ENCODE measurements at regions not wholly inside any gene's neighbourhood (a gene's known extent, or its start where the extent isn't known, plus 50 kb on each side); places are given as distances from the start of the nearest gene placed in this dataset.

DNA sequence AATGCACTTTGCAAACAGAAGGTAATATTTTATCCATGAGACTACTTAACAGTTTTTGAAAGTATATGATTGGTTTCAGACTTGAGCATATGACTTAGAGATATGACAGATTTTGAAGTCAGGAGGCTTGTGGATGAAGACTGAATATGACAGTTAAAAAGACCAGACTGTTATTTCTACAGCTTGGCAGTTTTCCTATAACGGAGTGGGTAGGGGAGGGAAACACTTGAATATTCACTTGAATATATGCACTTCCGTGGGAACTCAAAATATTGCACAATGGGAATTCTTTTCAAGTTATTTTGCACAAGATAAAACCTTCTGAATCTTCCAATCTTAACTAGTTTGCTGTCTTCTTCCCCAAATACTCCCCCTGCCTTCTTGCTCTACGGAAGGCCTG, 64.6 kb upstream of the ACKR3 start:
- Mint-ChIP-seq H3K9me3 (ENCODE audit: low read depth) (no peaks in the 10 kb centered on the region), H3K4me3 (ENCODE audit: unreplicated experiment) (no peak overlapping the region), H3K27me3 (ENCODE audit: low read depth) (no peaks in the 10 kb centered on the region), H3K4me1 (ENCODE audit: low read depth) (peaks cover 9% of the 10 kb centered on the region), H3K36me3 (ENCODE audit: low read depth) (no peaks in the 10 kb centered on the region), H3K27ac (ENCODE audit: unreplicated experiment) (no peak overlapping the region)
- TF ChIP-seq CTCF (IDR thresholded peaks at IDR 0.05) = no peak
- no peak for DNase-seq (ENCODE audit: low spot score)

- no peak overlapping the region for H3K4me3 Mint-ChIP-seq (ENCODE audit: unreplicated experiment)
These were observed 64.0 kb upstream of the ACKR3 start for GRCh38 chr2:236505648-236506047.

GRCh38 chr2:236507393-236508085, 62.1 kb upstream of the ACKR3 start:
- Mint-ChIP-seq H3K27ac (ENCODE audit: unreplicated experiment) (no peak overlapping the region), H3K9me3 (ENCODE audit: low read depth) (no peaks in the 10 kb centered on the region), H3K4me1 (ENCODE audit: low read depth) (peaks cover 9% of the 10 kb centered on the region), H3K4me3 (ENCODE audit: unreplicated experiment) (peak overlapping the region; percentile 74), H3K27me3 (ENCODE audit: low read depth) (no peaks in the 10 kb centered on the region), H3K36me3 (ENCODE audit: low read depth) (no peaks in the 10 kb centered on the region)
- DNase-seq (ENCODE audit: low spot score) = no peak
- TF ChIP-seq CTCF (IDR thresholded peaks at IDR 0.05) = no peak

More at GRCh38 chr2:236505648-236506047, 64.0 kb upstream of the ACKR3 start:
- no peak for DNase-seq (ENCODE audit: low spot score)
- Mint-ChIP-seq H3K27me3 (ENCODE audit: low read depth) (no peaks in the 10 kb centered on the region), H3K9me3 (ENCODE audit: low read depth) (no peaks in the 10 kb centered on the region), H3K27ac (ENCODE audit: unreplicated experiment) (no peak overlapping the region), H3K4me1 (ENCODE audit: low read depth) (peaks cover 9% of the 10 kb centered on the region), H3K36me3 (ENCODE audit: low read depth) (no peaks in the 10 kb centered on the region)
- TF ChIP-seq CTCF (IDR thresholded peaks at IDR 0.05) = no peak

DNA sequence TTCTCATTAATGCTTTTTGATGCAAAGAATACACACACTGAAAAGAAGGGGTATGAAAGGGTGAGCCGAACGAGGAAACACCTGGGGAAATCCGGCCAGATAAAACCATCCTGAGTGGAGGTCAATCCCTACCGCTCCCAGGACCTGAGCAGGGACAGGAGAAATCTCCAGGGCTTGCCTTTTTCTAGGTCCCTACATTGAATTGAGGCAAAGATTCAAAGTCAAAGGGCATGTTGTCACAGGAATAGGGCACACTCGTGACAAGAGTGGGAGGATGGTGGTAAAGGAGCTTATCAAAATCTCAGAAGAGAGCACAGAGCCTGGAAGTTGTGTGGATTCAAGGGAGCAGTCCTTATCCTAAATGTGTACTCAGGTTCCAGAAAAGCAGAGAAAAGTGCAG, 61.2 kb upstream of the ACKR3 start:
- no peak for DNase-seq (ENCODE audit: low spot score)
- Mint-ChIP-seq H3K4me3 (ENCODE audit: unreplicated experiment) (no peak overlapping the region), H3K27ac (ENCODE audit: unreplicated experiment) (no peak overlapping the region), H3K4me1 (ENCODE audit: low read depth) (peaks cover 9% of the 10 kb centered on the region), H3K9me3 (ENCODE audit: low read depth) (no peaks in the 10 kb centered on the region), H3K27me3 (ENCODE audit: low read depth) (no peaks in the 10 kb centered on the region), H3K36me3 (ENCODE audit: low read depth) (no peaks in the 10 kb centered on the region)
- no peak for TF ChIP-seq CTCF (IDR thresholded peaks at IDR 0.05)

DNA sequence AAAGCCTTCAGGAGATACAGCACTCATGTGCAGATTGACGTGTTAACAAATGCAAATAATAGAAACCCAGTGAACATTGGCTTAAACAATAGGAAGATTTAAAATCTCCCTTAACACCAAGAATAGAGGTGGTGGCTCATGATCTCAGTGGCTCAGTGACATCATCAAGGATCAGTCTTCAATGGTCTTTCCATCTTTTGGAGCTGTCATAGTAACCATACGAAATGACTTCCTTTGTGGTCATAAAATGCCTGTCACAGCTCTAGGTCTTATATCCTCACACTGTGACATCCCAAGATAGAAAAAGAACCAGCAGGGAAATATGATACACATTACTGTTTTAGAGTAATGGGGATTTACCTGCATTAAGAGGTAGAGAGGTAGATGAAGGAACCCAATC, 59.6 kb upstream of the ACKR3 start:
- Mint-ChIP-seq H3K27me3 (ENCODE audit: low read depth) (no peaks in the 10 kb centered on the region), H3K27ac (ENCODE audit: unreplicated experiment) (no peak overlapping the region), H3K36me3 (ENCODE audit: low read depth) (no peaks in the 10 kb centered on the region), H3K4me1 (ENCODE audit: low read depth) (peaks cover 9% of the 10 kb centered on the region), H3K4me3 (ENCODE audit: unreplicated experiment) (no peak overlapping the region), H3K9me3 (ENCODE audit: low read depth) (no peaks in the 10 kb centered on the region)
- TF ChIP-seq CTCF (IDR thresholded peaks at IDR 0.05) = no peak
- no peak for DNase-seq (ENCODE audit: low spot score)
